CD8-positive, alpha-beta memory T cell (primary cell): ENCODE measurements at regions not wholly inside any gene's neighbourhood (a gene's known extent, or its start where the extent isn't known, plus 50 kb on each side); places are given as distances from the start of the nearest gene placed in this dataset.

Source experiments
- CTCF ChIA-PET: fragments of 350-600 bp; sonication (Branson Sonifier 250); formaldehyde crosslinking; loops from one replicate; lab custom pipeline; 2021; ENCODE audit warnings: antibody characterized with exemption; lab: Charles Lee
- POLR2A ChIA-PET: fragments of 350-600 bp; sonication (Branson Sonifier 250); formaldehyde crosslinking; loops from one replicate; lab custom pipeline; 2021; ENCODE audit warnings: antibody characterized with exemption; lab: Charles Lee
- DNase-seq, 5 donors: peaks; one replicate each; pipeline versions ENCODE4 v3.0.0 to v3.0.0-alpha.2; 2020 to 2022; ENCODE audit warnings: mixed read lengths in 1 of 5
- H3K27ac ChIP-seq: one replicate; pipeline ENCODE4 v1.7.0; 2013; ENCODE audit warnings: low read depth, mild to moderate bottlenecking, low read length, moderate library complexity
- H3K27me3 ChIP-seq: 2 replicates; pipeline ENCODE4 v1.7.0; 2013; ENCODE audit warnings: low read length, mild to moderate bottlenecking; ENCODE audit not compliant: insufficient read depth, poor library complexity, severe bottlenecking
- H3K36me3 ChIP-seq: 2 replicates; pipeline ENCODE4 v1.7.0; 2013; ENCODE audit warnings: mild to moderate bottlenecking, low read length, moderate library complexity; ENCODE audit not compliant: insufficient read depth
- H3K4me1 ChIP-seq: 2 replicates; pipeline ENCODE4 v1.7.0; 2013; ENCODE audit warnings: mild to moderate bottlenecking, low read length, moderate library complexity; ENCODE audit not compliant: insufficient read depth
- H3K4me3 ChIP-seq: 2 replicates; pipeline ENCODE4 v1.7.0; 2013; ENCODE audit warnings: mild to moderate bottlenecking, low read length
- H3K9me3 ChIP-seq: 2 replicates; pipeline ENCODE4 v1.7.0; 2013; ENCODE audit warnings: mild to moderate bottlenecking, low read length
- H3K27ac Mint-ChIP-seq, 8 donors: one replicate each; pipeline ENCODE4 v1.8.0; 2020 to 2021; ENCODE audit warnings: mixed read lengths in 8 of 8, mild to moderate bottlenecking in 6 of 8, inconsistent platforms in 3 of 8, moderate library complexity in 3 of 8
- H3K27me3 Mint-ChIP-seq, 2 donors: one replicate each; pipeline ENCODE4 v1.8.0; 2020 to 2021; ENCODE audit warnings: mixed read lengths in 2 of 2, mild to moderate bottlenecking in 1 of 2, moderate library complexity in 1 of 2
- H3K36me3 Mint-ChIP-seq, 3 donors: one replicate each; pipeline ENCODE4 v1.8.0; 2020 to 2021; ENCODE audit warnings: mixed read lengths in 3 of 3, inconsistent platforms in 1 of 3, mild to moderate bottlenecking in 1 of 3
- H3K4me1 Mint-ChIP-seq, 3 donors: one replicate each; pipeline ENCODE4 v1.8.0; 2020 to 2021; ENCODE audit warnings: mixed read lengths in 3 of 3, inconsistent platforms in 1 of 3, mild to moderate bottlenecking in 1 of 3
- H3K4me3 Mint-ChIP-seq, 7 donors: one replicate each; pipeline ENCODE4 v1.8.0; 2020 to 2021; ENCODE audit warnings: mixed read lengths in 7 of 7, mild to moderate bottlenecking in 6 of 7, moderate library complexity in 4 of 7, inconsistent platforms in 2 of 7
- H3K9me3 Mint-ChIP-seq, 5 donors: one replicate each; pipeline ENCODE4 v1.8.0; 2020 to 2022; ENCODE audit warnings: mixed read lengths in 5 of 5, mild to moderate bottlenecking in 3 of 5, moderate library complexity in 2 of 5, inconsistent platforms in 1 of 5

- CTCF ChIA-PET, result no interaction called here
- H3K4me3 Mint-ChIP-seq, result no peak overlapping the region
- H3K9me3 ChIP-seq, result no peaks in the 10 kb centered on the region
- H3K27ac ChIP-seq, result no peak overlapping the region
- no peak overlapping the region for H3K27ac Mint-ChIP-seq
- no peak overlapping the region for H3K4me3 ChIP-seq
- DNase-seq, result no peak
- peaks cover 0 to 6% (median 0%) of the 10 kb centered on the region in 3 donors for H3K4me1 Mint-ChIP-seq
- H3K9me3 Mint-ChIP-seq, result peaks cover 6 to 19% (median 17%) of the 10 kb centered on the region in 5 donors
- no peaks in the 10 kb centered on the region for H3K36me3 Mint-ChIP-seq
- H3K36me3 ChIP-seq, result no peaks in the 10 kb centered on the region
- no peaks in the 10 kb centered on the region for H3K4me1 ChIP-seq
- no peaks in the 10 kb centered on the region for H3K27me3 ChIP-seq
- H3K27me3 Mint-ChIP-seq, result no peaks in the 10 kb centered on the region
- POLR2A ChIA-PET, result no interaction called here
Measured at GRCh38 chr20:29687438-29687837, 1570.0 kb upstream of the DEFB115 start.

GRCh38 chr20:29689411-29690225 is 1567.8 kb upstream of the DEFB115 start:
- no peaks in the 10 kb centered on the region for H3K4me1 ChIP-seq
- H3K9me3 Mint-ChIP-seq, result peaks cover 6 to 19% (median 14%) of the 10 kb centered on the region in 5 donors
- no peaks in the 10 kb centered on the region for H3K36me3 Mint-ChIP-seq
- peaks cover 0 to 6% (median 0%) of the 10 kb centered on the region in 3 donors for H3K4me1 Mint-ChIP-seq
- H3K27ac Mint-ChIP-seq, result peak overlapping the region in 2 of 8 donors; percentile 8 to 42
- H3K9me3 ChIP-seq, result no peaks in the 10 kb centered on the region
- H3K27me3 Mint-ChIP-seq, result no peaks in the 10 kb centered on the region
- H3K36me3 ChIP-seq, result no peaks in the 10 kb centered on the region
- DNase-seq, result peak in 3 of 5 donors; percentile 16 to 60 (median 39)
- peak overlapping the region in 3 of 7 donors; percentile 46 to 62 (median 54) for H3K4me3 Mint-ChIP-seq
- ChIA-PET CTCF (no interaction called here), POLR2A (no interaction called here)
- no peak overlapping the region for H3K27ac ChIP-seq
- H3K27me3 ChIP-seq, result no peaks in the 10 kb centered on the region
- H3K4me3 ChIP-seq, result no peak overlapping the region

DNA sequence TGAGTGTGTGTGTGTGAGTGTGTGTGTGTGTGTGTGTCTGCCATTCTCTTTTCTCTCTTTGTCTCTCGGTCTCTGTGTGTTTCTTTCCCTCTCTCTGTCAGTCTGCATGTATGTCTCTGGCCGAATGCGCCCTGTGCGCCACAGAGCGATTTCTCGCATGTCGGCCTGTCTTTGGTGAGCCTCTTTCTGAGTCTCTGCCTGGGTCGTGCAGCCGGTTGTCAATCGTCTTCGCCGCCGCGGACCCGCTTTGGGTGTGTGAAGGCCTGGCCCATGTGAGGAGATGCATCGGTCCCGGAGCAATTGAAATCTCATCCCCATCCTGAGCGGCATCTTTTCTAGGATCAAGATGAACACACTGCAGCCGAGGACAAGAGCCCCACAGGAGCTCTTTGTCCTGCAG is 1567.2 kb upstream of the DEFB115 start:
- Mint-ChIP-seq H3K9me3 (peaks cover 6 to 19% (median 14%) of the 10 kb centered on the region in 5 donors), H3K36me3 (peaks cover 0 to 3% (median 0%) of the 10 kb centered on the region in 3 donors), H3K27ac (no peak overlapping the region), H3K4me3 (peak overlapping the region in 3 of 7 donors; percentile 11 to 62 (median 26)), H3K27me3 (no peaks in the 10 kb centered on the region), H3K4me1 (peaks cover 0 to 6% (median 0%) of the 10 kb centered on the region in 3 donors)
- ChIA-PET CTCF (no interaction called here), POLR2A (no interaction called here)
- H3K27me3 ChIP-seq, result no peaks in the 10 kb centered on the region
- no peaks in the 10 kb centered on the region for H3K9me3 ChIP-seq
- no peak overlapping the region for H3K4me3 ChIP-seq
- H3K4me1 ChIP-seq, result no peaks in the 10 kb centered on the region
- no peak overlapping the region for H3K27ac ChIP-seq
- H3K36me3 ChIP-seq, result no peaks in the 10 kb centered on the region
- no peak for DNase-seq

GRCh38 chr20:29740601-29740950 is 1516.9 kb upstream of the DEFB115 start:
- Histone ChIP-seq H3K27ac (no peak overlapping the region), H3K4me3 (no peak overlapping the region), H3K36me3 (no peaks in the 10 kb centered on the region), H3K27me3 (no peaks in the 10 kb centered on the region), H3K9me3 (no peaks in the 10 kb centered on the region), H3K4me1 (no peaks in the 10 kb centered on the region)
- H3K9me3 Mint-ChIP-seq, result peaks cover 15 to 41% (median 26%) of the 10 kb centered on the region in 5 donors
- H3K4me1 Mint-ChIP-seq, result no peaks in the 10 kb centered on the region
- H3K27me3 Mint-ChIP-seq, result no peaks in the 10 kb centered on the region
- H3K4me3 Mint-ChIP-seq, result no peak overlapping the region
- ChIA-PET CTCF (no interaction called here), POLR2A (no interaction called here)
- H3K27ac Mint-ChIP-seq, result no peak overlapping the region
- peaks cover 0 to 13% (median 0%) of the 10 kb centered on the region in 3 donors for H3K36me3 Mint-ChIP-seq
- DNase-seq, result no peak

DNA sequence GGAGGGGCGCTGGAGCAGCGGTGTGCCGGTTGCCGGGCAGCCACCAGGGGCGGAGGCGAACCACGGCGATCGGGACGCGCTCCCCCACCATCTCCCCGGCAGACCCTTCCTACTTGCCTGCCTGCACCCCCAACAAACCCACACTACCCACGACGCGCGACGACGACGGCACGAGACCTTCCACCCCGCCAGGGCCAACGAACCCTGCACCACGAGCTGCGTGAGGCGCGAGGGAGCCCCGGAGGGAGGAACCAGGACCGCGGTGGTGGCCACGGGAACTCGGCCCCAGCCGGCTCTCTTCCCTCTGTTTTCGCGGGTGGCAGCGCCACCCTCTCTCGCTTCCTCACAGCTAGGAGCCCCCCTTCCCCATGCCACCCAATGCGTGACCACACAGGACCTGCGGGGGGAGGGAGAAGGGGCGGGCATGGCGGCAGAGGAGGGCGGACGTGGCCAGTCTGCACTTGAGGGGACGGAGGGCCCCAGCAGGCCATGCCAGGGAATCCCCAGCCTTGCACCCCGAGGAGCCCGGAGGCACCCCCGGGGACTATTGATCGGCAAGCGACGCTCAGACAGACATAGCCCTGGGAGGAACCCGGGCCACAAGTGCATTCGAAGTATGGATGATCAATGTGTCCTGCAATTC is 1516.4 kb upstream of the DEFB115 start:
- Mint-ChIP-seq H3K27ac (no peak overlapping the region), H3K4me1 (no peaks in the 10 kb centered on the region), H3K27me3 (no peaks in the 10 kb centered on the region), H3K4me3 (peak overlapping the region in 1 of 7 donors; percentile 58), H3K9me3 (peaks cover 14 to 38% (median 26%) of the 10 kb centered on the region in 5 donors), H3K36me3 (peaks cover 0 to 13% (median 0%) of the 10 kb centered on the region in 3 donors)
- Histone ChIP-seq H3K27me3 (no peaks in the 10 kb centered on the region), H3K27ac (no peak overlapping the region), H3K36me3 (no peaks in the 10 kb centered on the region), H3K9me3 (no peaks in the 10 kb centered on the region), H3K4me3 (no peak overlapping the region), H3K4me1 (no peaks in the 10 kb centered on the region)
- CTCF ChIA-PET, result no interaction called here
- POLR2A ChIA-PET, result no interaction called here
- no peak for DNase-seq

GRCh38 chr20:29741594-29741893 is 1515.9 kb upstream of the DEFB115 start:
- H3K27ac ChIP-seq, result no peak overlapping the region
- H3K27ac Mint-ChIP-seq, result no peak overlapping the region
- peaks cover 14 to 40% (median 26%) of the 10 kb centered on the region in 5 donors for H3K9me3 Mint-ChIP-seq
- H3K36me3 ChIP-seq, result no peaks in the 10 kb centered on the region
- H3K27me3 Mint-ChIP-seq, result no peaks in the 10 kb centered on the region
- peak overlapping the region in 1 of 7 donors; percentile 58 for H3K4me3 Mint-ChIP-seq
- H3K9me3 ChIP-seq, result no peaks in the 10 kb centered on the region
- H3K36me3 Mint-ChIP-seq, result peaks cover 0 to 13% (median 0%) of the 10 kb centered on the region in 3 donors
- ChIA-PET POLR2A (no interaction called here), CTCF (no interaction called here)
- no peaks in the 10 kb centered on the region for H3K4me1 Mint-ChIP-seq
- no peaks in the 10 kb centered on the region for H3K4me1 ChIP-seq
- no peak for DNase-seq
- no peak overlapping the region for H3K4me3 ChIP-seq
- no peaks in the 10 kb centered on the region for H3K27me3 ChIP-seq

GRCh38 chr20:29741894-29742698 is 1515.4 kb upstream of the DEFB115 start:
- H3K4me3 ChIP-seq, result no peak overlapping the region
- Mint-ChIP-seq H3K27ac (no peak overlapping the region), H3K4me3 (no peak overlapping the region), H3K9me3 (peaks cover 14 to 38% (median 23%) of the 10 kb centered on the region in 5 donors), H3K36me3 (peaks cover 0 to 13% (median 0%) of the 10 kb centered on the region in 3 donors), H3K27me3 (no peaks in the 10 kb centered on the region), H3K4me1 (no peaks in the 10 kb centered on the region)
- H3K9me3 ChIP-seq, result no peaks in the 10 kb centered on the region
- DNase-seq, result no peak
- ChIA-PET CTCF (no interaction called here), POLR2A (no interaction called here)
- no peaks in the 10 kb centered on the region for H3K27me3 ChIP-seq
- H3K4me1 ChIP-seq, result no peaks in the 10 kb centered on the region
- no peaks in the 10 kb centered on the region for H3K36me3 ChIP-seq
- H3K27ac ChIP-seq, result no peak overlapping the region

DNA sequence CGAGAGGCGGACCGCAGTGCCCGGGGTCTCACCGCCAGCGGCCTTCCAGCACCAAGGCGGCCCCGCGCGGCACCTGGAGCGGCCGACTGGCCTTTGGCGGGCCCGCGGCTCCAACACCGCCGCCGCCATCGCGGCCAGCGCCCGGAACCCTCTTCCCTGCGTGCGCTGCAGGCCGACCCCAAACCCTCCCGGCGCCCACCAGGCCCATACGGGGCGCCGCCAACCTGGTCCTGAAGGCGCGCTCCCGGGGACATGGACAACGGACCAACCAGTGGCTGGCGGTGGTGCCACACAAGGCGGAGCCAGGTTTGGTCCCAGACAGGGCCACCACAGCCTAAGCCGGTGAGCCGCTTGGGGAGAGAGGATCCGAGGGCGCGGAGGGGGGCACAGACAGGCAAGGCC is 1514.8 kb upstream of the DEFB115 start:
- Mint-ChIP-seq H3K4me3 (no peak overlapping the region), H3K27ac (no peak overlapping the region), H3K27me3 (no peaks in the 10 kb centered on the region), H3K9me3 (peaks cover 9 to 34% (median 21%) of the 10 kb centered on the region in 5 donors), H3K4me1 (no peaks in the 10 kb centered on the region), H3K36me3 (peaks cover 0 to 6% (median 0%) of the 10 kb centered on the region in 3 donors)
- ChIA-PET CTCF (no interaction called here), POLR2A (no interaction called here)
- H3K4me1 ChIP-seq, result no peaks in the 10 kb centered on the region
- H3K27me3 ChIP-seq, result no peaks in the 10 kb centered on the region
- DNase-seq, result no peak
- H3K27ac ChIP-seq, result no peak overlapping the region
- H3K4me3 ChIP-seq, result no peak overlapping the region
- H3K9me3 ChIP-seq, result no peaks in the 10 kb centered on the region
- H3K36me3 ChIP-seq, result no peaks in the 10 kb centered on the region
